OCI-LY3 (cell line): ENCODE measurements at regions not wholly inside any gene's neighbourhood (a gene's known extent, or its start where the extent isn't known, plus 50 kb on each side); places are given as distances from the start of the nearest gene placed in this dataset.

Experiments used
- CTCF ChIP-seq: fragments of 200-600, 300-600 bp; sonication (generic); IDR thresholded peaks from 2 replicates; pipeline ENCODE4 v1.5.1; 2014; ENCODE audit warnings: antibody characterized with exemption, low read length, low read depth
- EZH2phosphoT487 ChIP-seq: fragments of 200-600 bp; shearing (Covaris generic); IDR thresholded peaks from 2 replicates; pipeline ENCODE4 v1.6.1; 2018; ENCODE audit warnings: antibody characterized with exemption, mixed run types, low read depth

GRCh38 chr6:154909311-154909710, 85.8 kb upstream of the TIAM2 start:
- TF ChIP-seq CTCF (no peak), EZH2phosphoT487 (no peak)
